IMR-90 (cell line): ENCODE measurements at regions not wholly inside any gene's neighbourhood (a gene's known extent, or its start where the extent isn't known, plus 50 kb on each side); places are given as distances from the start of the nearest gene placed in this dataset.

Experiments
- ATAC-seq: fragments of 200-7000 bp; cut with Tn5 transposase; 2 replicates; pipeline ENCODE4 v1.9.1; 2020; ENCODE audit warnings: low read depth, mild to moderate bottlenecking, moderate library complexity
- BruUV-seq: library from RNA; stranded (reverse); fragments of 400-500 nt; replicated peaks from 2 replicates; lab custom pipeline; 2021; lab: Mats Ljungman, UMichigan
- CTCF ChIA-PET: fragments of 300-600 bp; formaldehyde crosslinking; extraction: SDS; loops from one replicate; lab custom pipeline; 2021; ENCODE audit warnings: antibody characterized with exemption; lab: Yijun Ruan, JAX
- POLR2A ChIA-PET: fragments of 300-600 bp; sonication (Branson Sonifier 250); formaldehyde crosslinking; loops from one replicate; lab custom pipeline; 2022; ENCODE audit warnings: antibody characterized with exemption; ENCODE audit not compliant: unreplicated experiment; lab: Charles Lee
- DNase-seq: peaks from one replicate; pipeline ENCODE4 v3.0.0; 2013
- H2AFZ ChIP-seq: replicated peaks from 2 replicates; pipeline ENCODE3; 2013; ENCODE audit warnings: low read length, mild to moderate bottlenecking; ENCODE audit not compliant: poor library complexity
- H2AK5ac ChIP-seq: 2 replicates; pipeline ENCODE4 v1.6.1; 2013; ENCODE audit warnings: low read depth, low read length, inconsistent platforms
- H2AK9ac ChIP-seq: replicated peaks from 2 replicates; pipeline ENCODE3; 2013; ENCODE audit warnings: mild to moderate bottlenecking, low read depth, low read length, moderate library complexity; ENCODE audit not compliant: poor library complexity
- H2BK120ac ChIP-seq: 2 replicates; pipeline ENCODE4 v1.6.1; 2013; ENCODE audit warnings: low read depth, low read length, inconsistent platforms
- H2BK15ac ChIP-seq: 3 replicates; pipeline ENCODE4 v1.6.1; 2013; ENCODE audit warnings: low read depth, low read length, inconsistent platforms
- H2BK20ac ChIP-seq: 2 replicates; pipeline ENCODE4 v1.6.1; 2013; ENCODE audit warnings: low read depth, mild to moderate bottlenecking, inconsistent platforms, low read length, moderate library complexity
- H2BK5ac ChIP-seq: 2 replicates; pipeline ENCODE4 v1.6.1; 2013; ENCODE audit warnings: mild to moderate bottlenecking, low read depth, low read length, inconsistent platforms; ENCODE audit not compliant: poor library complexity, severe bottlenecking
- H3K14ac ChIP-seq: replicated peaks from 2 replicates; pipeline ENCODE4 v1.6.1; 2013; ENCODE audit warnings: low read depth, low read length, inconsistent platforms
- H3K18ac ChIP-seq: 2 replicates; pipeline ENCODE4 v1.6.1; 2013; ENCODE audit warnings: low read depth, low read length, control low read depth
- H3K23ac ChIP-seq: 2 replicates; pipeline ENCODE4 v1.6.1; 2013; ENCODE audit warnings: low read depth, low read length, inconsistent platforms
- H3K27ac ChIP-seq: 2 replicates; pipeline ENCODE4 v1.5.1; 2013; ENCODE audit warnings: mild to moderate bottlenecking, control low read depth, low read length; ENCODE audit not compliant: insufficient read depth
- H3K27me3 ChIP-seq: 2 replicates; pipeline ENCODE4 v1.6.1; 2013; ENCODE audit warnings: low read length; ENCODE audit not compliant: control insufficient read depth, insufficient read depth
- H3K36me3 ChIP-seq: 2 replicates; pipeline ENCODE4 v1.6.1; 2013; ENCODE audit warnings: low read length, mixed read lengths; ENCODE audit not compliant: control insufficient read depth, insufficient read depth
- H3K4ac ChIP-seq: 2 replicates; pipeline ENCODE4 v1.6.1; 2013; ENCODE audit warnings: low read depth, low read length, inconsistent platforms
- H3K4me1 ChIP-seq: 2 replicates; pipeline ENCODE4 v1.6.1; 2013; ENCODE audit warnings: low read length, mixed read lengths; ENCODE audit not compliant: control insufficient read depth, insufficient read depth
- H3K4me2 ChIP-seq: 2 replicates; pipeline ENCODE4 v1.6.1; 2013; ENCODE audit warnings: low read depth, mild to moderate bottlenecking, control low read depth, low read length, moderate library complexity
- H3K4me3 ChIP-seq: 2 replicates; pipeline ENCODE4 v1.5.1; 2013; ENCODE audit warnings: low read depth, mild to moderate bottlenecking, control low read depth, low read length, moderate library complexity; ENCODE audit not compliant: insufficient read depth
- H3K56ac ChIP-seq: 2 replicates; pipeline ENCODE4 v1.6.1; 2013; ENCODE audit warnings: low read length, inconsistent platforms; ENCODE audit not compliant: insufficient read depth; ENCODE audit errors: extremely low read depth
- H3K79me1 ChIP-seq, 2 experiments: 2 replicates each; pipeline ENCODE4 v1.6.1; 2013; ENCODE audit warnings: low read length in 2 of 2, inconsistent platforms in 1 of 2, low read depth in 1 of 2
- H3K9ac ChIP-seq: 2 replicates; pipeline ENCODE4 v1.6.1; 2013; ENCODE audit warnings: low read depth, low read length, control low read depth
- H3K9me1 ChIP-seq: 2 replicates; pipeline ENCODE4 v1.6.1; 2013; ENCODE audit warnings: low read length, inconsistent platforms; ENCODE audit not compliant: insufficient read depth
- H3K9me3 ChIP-seq: 2 replicates; pipeline ENCODE4 v1.6.1; 2013; ENCODE audit warnings: low read length; ENCODE audit not compliant: control insufficient read depth, insufficient read depth
- H4K20me1 ChIP-seq: 2 replicates; pipeline ENCODE4 v1.6.1; 2013; ENCODE audit warnings: low read length, inconsistent platforms; ENCODE audit not compliant: insufficient read depth
- H4K5ac ChIP-seq: 2 replicates; pipeline ENCODE4 v1.6.1; 2013; ENCODE audit warnings: mild to moderate bottlenecking, low read depth, low read length, control low read depth
- H4K8ac ChIP-seq, 2 experiments: 2 replicates each; pipeline ENCODE4 v1.6.1; 2013; ENCODE audit warnings: low read depth in 2 of 2, low read length in 2 of 2, control low read depth in 1 of 2, inconsistent platforms in 1 of 2
- H4K91ac ChIP-seq: 2 replicates; pipeline ENCODE4 v1.6.1; 2013; ENCODE audit warnings: low read depth, low read length, inconsistent platforms; ENCODE audit not compliant: insufficient read depth
- BHLHE40 ChIP-seq: fragments of 150-350 bp; IDR thresholded peaks from 2 replicates; pipeline ENCODE4 v1.6.1; 2016; ENCODE audit warnings: mild to moderate bottlenecking, low read depth, low read length
- CHD1 ChIP-seq: IDR thresholded peaks from 2 replicates; pipeline ENCODE4 v1.6.1; 2012; ENCODE audit warnings: low read depth, low read length, improper control_type of control experiment
- CTCF ChIP-seq: conservative IDR thresholded peaks from 2 replicates; pipeline ENCODE4 v1.5.1; 2012; ENCODE audit warnings: mild to moderate bottlenecking, low read depth, low read length, improper control_type of control experiment
- ELK1 ChIP-seq: fragments of 150-350 bp; IDR thresholded peaks from 2 replicates; pipeline ENCODE4 v1.6.1; 2016; ENCODE audit warnings: low read depth, mild to moderate bottlenecking, low read length, moderate library complexity, borderline replicate concordance
- FOS ChIP-seq: fragments of 150-350 bp; IDR thresholded peaks from 2 replicates; pipeline ENCODE4 v1.6.1; 2016; ENCODE audit warnings: low read depth, low read length
- MAZ ChIP-seq: IDR thresholded peaks from 2 replicates; pipeline ENCODE4 v1.6.1; 2012; ENCODE audit warnings: low read depth, mild to moderate bottlenecking, low read length, improper control_type of control experiment, moderate library complexity, borderline replicate concordance
- MXI1 ChIP-seq: IDR thresholded peaks from 2 replicates; pipeline ENCODE4 v1.6.1; 2012; ENCODE audit warnings: low read depth, mild to moderate bottlenecking, low read length, moderate library complexity, borderline replicate concordance
- NFE2L2 ChIP-seq: fragments of 150-350 bp; IDR thresholded peaks from 2 replicates; pipeline ENCODE4 v1.6.1; 2016; ENCODE audit warnings: low read depth, mild to moderate bottlenecking, low read length
- POLR2A ChIP-seq: IDR thresholded peaks from 2 replicates; pipeline ENCODE4 v1.6.1; 2012; ENCODE audit warnings: mild to moderate bottlenecking, low read depth, low read length
- RAD21 ChIP-seq: IDR thresholded peaks from 2 replicates; pipeline ENCODE4 v1.6.1; 2012; ENCODE audit warnings: low read length, improper control_type of control experiment
- SMC3 ChIP-seq: fragments of 150-350 bp; IDR thresholded peaks from 2 replicates; pipeline ENCODE4 v1.6.1; 2016; ENCODE audit warnings: low read depth, mild to moderate bottlenecking, antibody characterized with exemption, low read length, moderate library complexity
- USF2 ChIP-seq: fragments of 150-350 bp; IDR thresholded peaks from 2 replicates; pipeline ENCODE4 v1.6.1; 2017; ENCODE audit warnings: mild to moderate bottlenecking, antibody characterized with exemption, low read length, low read depth
- dilution Hi-C: fragments of 300-500 bp; cut with HindIII; formaldehyde crosslinking; loops from one replicate; pipeline ENCODE4 v1.14.3; 2018; ENCODE audit warnings: low sequenced_read_pairs; ENCODE audit not compliant: unreplicated experiment
- in situ Hi-C: fragments of 300-500 bp; cut with MboI; formaldehyde crosslinking; loops from 3 replicates; pipeline ENCODE4 v1.14.3; 2019; ENCODE audit warnings: low sequenced_read_pairs, inconsistent platforms, mixed read lengths
- intact Hi-C: fragments of 100-400 bp; cut with micrococcal nuclease; formaldehyde crosslinking; loops from 2 replicates; pipeline ENCODE4 v1.10.0; 2022

- Histone ChIP-seq H2AFZ (no peak overlapping the region), H4K5ac (no peak overlapping the region), H2BK5ac (no peak overlapping the region), H2AK5ac (no peak overlapping the region), H3K9me3 (peaks cover 14% of the 10 kb centered on the region), H3K4me1 (no peaks in the 10 kb centered on the region), H2BK120ac (no peak overlapping the region), H3K14ac (no peak overlapping the region), H3K9me1 (no peaks in the 10 kb centered on the region), H2BK20ac (no peak overlapping the region), H3K4me3 (no peak overlapping the region), H2BK15ac (no peak overlapping the region), H3K56ac (no peak overlapping the region), H3K18ac (no peak overlapping the region), H4K20me1 (no peaks in the 10 kb centered on the region), H2AK9ac (no peak overlapping the region), H4K91ac (no peak overlapping the region), H3K27me3 (no peaks in the 10 kb centered on the region), H3K23ac (no peak overlapping the region), H3K27ac (no peak overlapping the region), H3K4me2 (no peak overlapping the region), H3K36me3 (no peaks in the 10 kb centered on the region), H4K8ac (no peak overlapping the region), H3K9ac (no peak overlapping the region), H3K4ac (no peak overlapping the region), H3K79me1 (no peaks in the 10 kb centered on the region)
- in situ Hi-C loops (no loop called here), dilution Hi-C loops (no loop called here), intact Hi-C loops (no loop called here)
- DNase-seq (no peak), ATAC-seq (no peak)
- TF ChIP-seq MAZ (no peak), CHD1 (no peak), MXI1 (no peak), POLR2A (no peak), SMC3 (no peak), NFE2L2 (no peak), FOS (no peak), CTCF (no peak), RAD21 (no peak), BHLHE40 (no peak), USF2 (no peak), ELK1 (no peak)
- ChIA-PET POLR2A (no interaction called here), CTCF (no interaction called here)
- BruUV-seq = no TSS peak
Measured at GRCh38 chr6:104130343-104130742, 729.4 kb downstream of the HACE1 start.
